HG02763 (cell line): ENCODE measurements at regions not wholly inside any gene's neighbourhood (a gene's known extent, or its start where the extent isn't known, plus 50 kb on each side); places are given as distances from the start of the nearest gene placed in this dataset.
"Not testable (repeated sequence)": the region's sequence is repeated elsewhere in the genome, so short reads cannot be mapped to it uniquely, and the experiment has no call there.

ENCODE experiments used
- ATAC-seq: cut with Tn5 transposase; IDR thresholded peaks from one replicate; pipeline ENCODE4 v1.9.1; 2021; ENCODE audit warnings: mild to moderate bottlenecking, moderate library complexity; ENCODE audit not compliant: unreplicated experiment

DNA sequence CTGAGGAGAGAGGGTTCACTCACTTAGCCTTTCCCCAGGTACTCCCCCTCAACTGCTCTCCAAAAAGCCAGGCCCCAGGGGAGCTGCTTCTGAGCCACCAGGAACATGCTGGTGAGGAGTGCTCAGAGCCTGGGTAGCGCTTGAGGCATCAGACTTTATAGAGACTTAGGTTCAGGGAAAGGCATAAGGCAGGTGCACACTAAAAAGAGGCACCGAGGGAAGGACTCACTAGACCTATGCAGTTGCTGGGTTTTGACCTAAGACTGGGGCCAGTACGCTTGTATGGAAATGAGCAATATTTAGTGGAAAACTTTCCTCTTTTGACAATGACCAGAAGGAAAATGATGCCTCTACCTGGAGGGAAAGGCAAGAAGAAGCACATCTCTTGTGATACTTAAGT lies 589.1 kb downstream of the RPIA start:
- ATAC-seq: not testable (repeated sequence)

DNA sequence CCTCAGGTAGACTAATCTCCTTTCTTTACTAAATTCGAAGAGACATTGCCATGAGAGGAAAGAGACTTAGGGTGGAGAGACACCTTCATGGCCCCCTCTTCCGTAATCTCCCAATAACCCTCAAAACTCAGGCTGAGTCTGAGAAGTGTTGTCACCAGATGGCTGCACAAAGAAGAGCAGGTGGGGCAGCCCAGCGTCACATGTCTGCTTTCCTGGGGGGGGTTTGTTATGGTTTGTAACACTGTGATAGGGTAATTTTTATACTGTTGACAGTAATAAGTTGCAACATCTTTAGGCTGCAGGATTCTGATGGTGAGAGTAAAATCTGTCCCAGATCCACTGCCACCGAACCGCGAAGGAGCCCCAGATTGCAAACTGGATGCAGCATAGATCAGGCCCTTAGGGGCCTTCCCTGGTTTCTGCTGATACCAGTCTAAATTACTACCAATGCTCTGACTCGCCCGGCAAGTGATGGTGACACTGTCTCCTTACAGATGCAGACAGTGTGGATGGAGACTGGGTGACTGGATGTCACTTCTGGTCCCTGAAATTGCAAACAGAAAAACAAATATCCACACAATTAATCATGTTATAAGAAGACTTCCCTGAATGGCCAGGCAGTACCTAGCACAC lies 595.1 kb downstream of the RPIA start:
- ATAC-seq: not testable (repeated sequence)

DNA sequence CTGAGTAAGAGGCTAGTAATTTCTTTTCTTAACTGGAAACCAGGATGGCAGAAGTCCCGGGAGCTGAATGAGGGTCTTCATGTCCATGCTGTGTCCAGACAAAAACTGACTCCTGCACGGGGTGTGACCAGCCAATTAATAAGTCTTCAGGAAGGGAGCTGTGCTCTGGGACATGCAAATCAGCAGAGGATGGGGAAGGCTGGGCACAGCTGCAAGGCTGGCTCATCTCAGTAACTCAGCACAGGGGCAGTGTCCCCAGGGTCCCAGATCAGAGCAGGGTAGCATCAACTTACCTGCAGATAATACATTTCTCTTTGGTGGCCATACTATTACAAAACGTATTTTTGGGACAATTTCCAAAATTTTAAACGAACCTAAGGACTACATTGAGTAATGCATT lies 595.6 kb downstream of the RPIA start:
- ATAC-seq: not testable (repeated sequence)

DNA sequence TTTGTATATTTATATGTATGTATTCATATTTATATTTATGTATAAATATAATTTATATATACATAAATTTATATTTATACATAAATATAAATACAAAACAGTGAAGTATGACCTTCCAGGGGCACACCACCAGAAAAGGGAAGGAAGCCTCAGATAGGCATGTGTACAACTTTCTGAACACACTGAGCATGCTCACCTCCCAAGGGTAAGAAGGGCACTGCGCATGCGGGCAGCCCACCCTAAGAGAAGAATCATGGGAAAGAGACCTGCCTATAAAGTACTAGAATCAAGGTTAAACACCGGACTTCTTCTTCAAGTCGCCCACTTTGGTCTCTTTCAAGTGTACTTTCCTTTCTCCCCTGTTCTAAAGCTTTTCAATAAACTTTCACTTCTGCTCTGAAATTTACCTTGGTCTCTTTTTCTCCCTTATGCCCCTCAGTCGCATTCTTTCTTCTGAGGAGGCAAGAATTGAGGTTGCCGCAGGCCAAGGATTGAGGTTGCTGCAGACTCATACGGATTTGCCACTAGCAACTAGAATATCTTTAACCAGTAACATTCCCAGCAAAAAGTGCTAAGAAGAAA lies 600.3 kb downstream of the RPIA start:
- not testable (repeated sequence) for ATAC-seq

DNA sequence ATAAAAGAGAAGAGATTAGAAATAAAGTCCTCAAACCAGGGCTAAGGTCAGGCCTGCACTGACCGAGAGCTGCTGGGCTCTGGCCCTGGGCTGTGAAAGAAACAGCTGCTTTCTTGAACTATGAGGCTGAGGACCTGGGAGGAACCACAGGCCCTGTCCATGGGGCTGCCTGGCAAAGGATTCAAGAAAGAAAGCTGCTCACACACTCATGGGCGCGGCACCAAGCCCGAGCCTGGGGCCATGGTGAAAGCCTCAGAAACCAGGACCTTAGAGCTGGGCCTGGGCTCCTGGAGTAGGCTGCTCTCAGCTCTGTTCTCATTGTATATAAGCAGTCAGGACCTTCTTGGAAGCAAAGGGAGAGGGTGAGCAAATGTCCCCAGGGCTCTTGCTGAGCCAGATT lies 601.9 kb downstream of the RPIA start:
- not testable (repeated sequence) for ATAC-seq

DNA sequence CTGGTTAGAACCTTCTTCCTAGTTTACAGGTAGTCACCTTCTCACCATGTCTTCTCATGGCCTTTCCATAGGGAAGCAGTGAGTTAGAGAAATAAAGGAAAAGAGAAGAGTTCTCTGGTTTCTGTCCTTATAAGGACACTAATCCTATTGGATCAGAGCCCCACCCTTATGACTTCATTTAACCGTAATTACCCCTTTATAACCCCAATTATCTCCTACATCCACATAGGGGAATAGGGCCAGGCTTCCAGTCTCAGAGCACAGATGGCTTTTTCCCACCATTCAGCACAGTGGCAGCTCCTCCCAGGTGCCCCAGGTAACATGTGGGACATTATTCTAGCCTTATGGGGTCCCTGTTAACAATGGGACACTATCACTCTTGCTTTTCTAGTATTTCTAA lies 602.9 kb downstream of the RPIA start:
- not testable (repeated sequence) for ATAC-seq

DNA sequence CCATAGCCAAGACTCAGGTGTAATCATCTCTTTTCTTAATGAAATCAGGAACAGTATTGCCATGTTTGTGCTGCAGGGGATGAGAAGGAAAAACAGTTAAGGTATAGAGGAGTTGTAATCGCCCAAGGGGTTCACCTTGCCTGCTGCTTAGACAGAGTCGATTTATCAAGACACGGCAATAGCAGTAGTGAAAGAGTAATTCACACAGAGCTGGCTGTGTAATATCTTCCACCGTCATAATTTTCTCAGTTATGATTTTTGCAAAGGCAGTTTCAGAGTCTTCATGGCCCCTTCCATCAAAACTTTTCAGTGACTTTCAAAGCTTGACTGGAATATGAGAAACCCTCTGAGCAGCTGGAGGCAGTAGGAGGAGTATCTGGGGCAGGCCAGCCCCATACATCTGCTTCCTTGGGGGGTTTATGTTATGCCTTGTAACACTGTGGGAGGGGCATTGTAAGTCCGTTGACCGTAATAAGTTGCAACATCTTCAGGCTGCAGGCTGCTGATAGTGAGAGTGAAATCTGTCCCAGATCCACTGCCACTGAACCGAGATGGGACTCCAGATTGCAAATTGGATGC lies 605.4 kb downstream of the RPIA start:
- not testable (repeated sequence) for ATAC-seq

DNA sequence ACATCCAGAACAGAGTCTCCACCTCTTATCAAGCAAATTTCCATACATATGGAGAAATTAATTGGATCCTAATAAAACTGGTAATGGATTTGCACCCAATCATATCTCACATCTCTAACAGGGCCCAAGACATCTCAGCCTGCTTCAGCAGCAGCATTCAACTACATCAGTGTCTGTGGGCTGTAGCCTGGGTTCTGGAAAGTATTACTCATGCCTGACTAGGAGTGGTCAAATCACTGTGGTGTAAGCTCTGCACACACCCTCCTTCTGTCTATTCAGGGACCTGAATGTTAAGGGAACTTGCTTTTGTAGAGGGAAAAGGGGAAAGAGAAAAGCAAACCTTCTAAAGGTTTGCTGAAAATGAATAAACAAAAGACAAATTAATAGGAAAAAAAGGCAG lies 607.7 kb downstream of the RPIA start:
- not testable (repeated sequence) for ATAC-seq

DNA sequence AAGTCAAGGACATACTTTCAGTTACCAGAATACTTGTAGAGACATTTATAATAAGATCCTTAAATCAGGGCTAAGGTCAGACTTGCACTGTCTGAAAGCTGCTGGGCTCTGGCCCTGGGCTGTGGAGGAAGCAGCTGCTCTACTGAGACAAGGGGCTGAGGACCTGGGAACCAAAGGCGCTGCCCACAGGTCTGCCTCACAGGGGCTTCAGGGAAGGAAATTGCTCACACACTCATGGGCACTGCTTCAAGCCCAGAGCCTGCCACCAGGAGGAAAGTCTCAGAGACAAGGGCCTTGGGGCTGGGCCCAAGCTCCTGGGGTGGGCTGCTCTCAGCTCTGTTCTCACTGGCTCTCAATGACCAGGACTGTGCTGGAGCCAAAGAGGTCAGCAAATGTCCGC lies 614.1 kb downstream of the RPIA start:
- ATAC-seq: not testable (repeated sequence)

DNA sequence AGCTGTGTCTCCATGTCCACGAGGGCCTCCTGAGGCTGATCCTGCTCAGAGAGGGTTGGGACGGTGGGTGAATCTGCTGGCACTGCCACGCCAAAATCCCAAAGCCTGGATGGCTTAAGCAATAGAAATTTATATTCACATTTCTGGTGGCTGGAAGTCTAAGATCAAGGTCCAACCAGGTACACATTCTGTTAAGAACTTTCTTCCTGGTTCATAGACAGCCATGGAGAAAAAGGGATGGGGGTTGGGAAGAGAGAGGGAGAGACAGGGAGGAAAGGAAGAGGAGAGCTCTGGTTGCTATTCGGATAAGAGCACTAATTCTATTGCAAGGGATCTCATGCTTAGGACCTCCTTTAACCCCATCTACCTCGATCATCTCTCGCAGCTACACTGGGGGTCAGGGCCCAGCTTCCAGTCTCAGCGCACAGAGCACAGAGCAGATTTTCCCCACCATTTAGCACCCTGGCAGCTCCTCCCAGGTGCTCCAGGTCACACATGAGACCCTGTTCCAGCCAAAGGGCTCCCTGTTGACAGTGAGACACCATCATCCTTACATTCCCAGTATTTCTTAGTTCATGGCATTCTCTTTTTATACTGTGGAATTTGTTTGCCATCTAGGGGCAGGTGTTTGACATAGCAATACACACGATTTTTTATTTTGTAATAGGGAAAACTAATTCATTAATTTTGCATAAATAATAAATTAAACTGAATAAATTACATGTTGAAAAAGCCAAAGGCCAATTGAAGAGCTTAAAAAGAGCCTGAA lies 615.6 kb downstream of the RPIA start:
- ATAC-seq: not testable (repeated sequence)

DNA sequence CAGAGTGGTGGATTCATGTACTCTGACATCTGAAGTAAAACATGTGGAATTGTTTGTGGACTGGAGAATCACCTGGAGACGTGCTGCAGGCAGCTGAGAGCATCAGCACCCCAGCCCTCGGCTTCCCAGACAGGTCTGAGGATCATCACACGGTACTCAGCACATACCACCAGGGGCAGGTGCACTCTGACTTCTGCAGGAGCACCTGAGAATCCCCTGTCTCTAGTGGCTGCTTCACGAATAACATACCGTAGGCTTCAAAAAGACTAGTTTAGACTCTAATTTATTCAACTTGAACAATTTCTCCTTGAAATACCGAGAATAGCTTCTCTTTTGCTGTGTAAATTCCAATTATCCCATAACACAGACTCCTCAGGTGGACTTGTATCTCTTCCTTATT lies 627.5 kb downstream of the RPIA start:
- not testable (repeated sequence) for ATAC-seq

DNA sequence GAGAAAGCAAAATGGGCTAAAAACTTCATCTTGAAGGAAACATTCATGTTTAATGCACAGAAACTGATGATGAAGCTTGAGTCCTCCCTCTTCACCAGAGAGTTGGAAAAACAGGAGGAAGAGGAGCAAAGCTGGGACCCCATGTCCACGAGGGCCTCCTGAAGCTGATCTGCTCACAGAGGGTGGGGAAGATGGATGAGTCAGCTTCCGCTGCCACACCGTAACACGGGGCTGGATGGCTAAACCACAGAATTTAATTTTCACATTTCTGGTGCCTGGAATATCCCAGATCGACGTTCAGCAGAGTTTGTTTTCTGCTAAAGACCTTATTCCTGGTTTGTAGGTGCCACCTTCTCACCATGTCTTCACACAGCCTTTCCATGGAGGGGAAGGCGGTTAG lies 634.4 kb downstream of the RPIA start:
- ATAC-seq: not testable (repeated sequence)

DNA sequence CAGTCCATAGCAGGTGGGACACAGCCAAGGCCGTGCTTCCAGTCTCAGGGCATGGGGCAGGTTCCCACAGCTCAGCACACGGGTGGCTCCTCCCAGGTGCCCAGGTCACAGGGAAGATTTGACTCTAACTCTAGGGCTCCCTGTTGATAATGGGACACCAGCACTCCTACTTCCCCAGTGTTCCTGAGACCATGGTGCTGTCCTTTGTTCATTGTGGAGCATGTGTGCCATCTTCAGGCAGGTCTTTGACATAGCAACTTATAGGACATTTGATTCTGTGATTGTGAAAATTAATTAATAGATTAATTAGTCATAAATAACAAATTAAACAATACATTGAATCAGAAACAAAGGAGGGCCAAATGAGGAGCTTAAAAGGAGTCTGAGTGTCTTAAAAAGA lies 635.0 kb downstream of the RPIA start:
- ATAC-seq: not testable (repeated sequence)

DNA sequence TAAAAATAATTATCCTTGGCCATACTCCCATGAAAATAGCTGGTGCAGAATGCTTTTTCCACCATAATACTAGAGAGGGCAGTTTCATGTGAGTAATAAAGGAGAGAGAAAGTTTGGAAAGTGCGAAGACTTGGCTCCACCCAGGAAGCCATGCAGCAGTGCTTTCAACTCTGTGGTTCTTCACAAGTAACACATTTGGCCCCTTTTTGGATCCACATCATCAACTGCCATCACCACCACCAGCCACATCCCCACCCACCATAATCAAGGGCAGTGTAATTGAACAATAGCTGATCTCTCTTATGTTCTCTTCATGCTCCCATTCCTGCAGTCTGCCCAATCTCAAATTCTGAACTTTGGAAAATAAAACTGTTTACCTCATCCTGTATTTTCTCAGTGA lies 637.3 kb downstream of the RPIA start:
- not testable (repeated sequence) for ATAC-seq
